ENCODE measurements at regions not wholly inside any gene's neighbourhood (a gene's known extent, or its start where the extent isn't known, plus 50 kb on each side); places are given as distances from the start of the nearest gene placed in this dataset.

GRCh38 chr20:58011947-58012610, 216.4 kb downstream of the ANKRD60 start:
- DNase-seq (ENCODE audit: missing footprints) = no peak
- ATAC-seq = no peak
- intact Hi-C loops (cut with DNase I) = no loop called here

DNA sequence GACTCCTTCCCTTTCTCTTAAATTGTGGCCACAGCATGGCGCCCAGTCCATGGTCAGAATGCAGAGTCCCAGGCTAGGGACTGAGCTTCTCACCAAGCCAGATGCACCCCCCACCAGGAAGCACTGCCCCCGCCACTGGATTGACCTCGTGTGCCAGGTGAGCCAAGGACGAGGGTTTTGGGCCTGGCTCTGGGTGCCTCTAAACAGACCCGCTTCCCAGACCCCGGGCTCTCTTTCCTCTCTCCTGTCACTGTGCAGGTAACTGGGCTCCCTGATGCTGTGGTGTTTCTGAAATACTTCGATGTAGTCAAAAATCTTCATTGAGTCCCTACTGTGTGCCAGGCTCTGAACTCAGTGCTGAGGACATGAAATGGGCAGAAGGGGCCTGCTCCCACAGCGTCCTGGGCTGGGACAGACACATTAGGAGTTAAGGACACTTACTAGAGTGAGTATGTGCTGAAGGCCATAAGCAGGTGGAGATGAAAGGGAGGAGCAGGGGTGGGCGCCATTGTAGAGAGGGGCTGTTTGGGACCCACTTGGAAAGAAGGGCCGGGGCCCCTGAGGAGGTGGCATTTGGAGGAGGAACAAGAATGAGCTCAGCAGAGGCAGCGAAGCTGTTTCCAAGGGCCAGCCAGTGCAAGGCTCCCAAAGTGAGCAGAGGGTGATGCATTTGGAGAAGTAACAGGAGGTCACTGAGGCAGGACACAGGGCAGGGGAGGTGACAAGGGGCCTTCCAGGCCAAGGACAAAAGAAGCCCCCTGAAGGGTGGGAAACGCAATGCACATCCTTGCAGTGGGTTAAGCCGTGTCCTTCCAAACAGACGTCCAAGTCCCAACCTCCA, 217.1 kb downstream of the ANKRD60 start:
- ATAC-seq (no peak), DNase-seq (ENCODE audit: missing footprints) (no peak)
- intact Hi-C loops (cut with DNase I) = no loop called here

DNA sequence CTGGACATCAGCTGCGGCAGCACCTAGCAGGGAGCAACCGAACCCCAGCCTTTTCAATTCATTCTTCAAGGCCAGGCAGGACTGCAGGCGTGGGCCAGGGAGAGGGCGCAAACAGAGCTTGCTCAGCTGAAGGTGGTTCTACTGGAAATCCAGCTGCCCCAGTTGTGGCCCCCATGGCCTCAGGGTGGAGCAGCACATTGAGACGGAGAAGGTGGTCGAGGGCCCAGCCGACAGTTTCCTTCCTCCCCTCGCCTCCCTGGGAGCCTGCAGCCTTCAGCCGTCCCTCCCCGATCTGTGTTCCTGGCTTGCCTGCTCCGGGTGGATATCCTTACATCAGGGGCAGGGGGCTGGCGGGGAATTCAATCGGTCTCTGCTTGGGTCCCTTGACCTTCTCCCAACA, 217.8 kb downstream of the ANKRD60 start:
- ATAC-seq (no peak), DNase-seq (ENCODE audit: missing footprints) (no peak)

DNA sequence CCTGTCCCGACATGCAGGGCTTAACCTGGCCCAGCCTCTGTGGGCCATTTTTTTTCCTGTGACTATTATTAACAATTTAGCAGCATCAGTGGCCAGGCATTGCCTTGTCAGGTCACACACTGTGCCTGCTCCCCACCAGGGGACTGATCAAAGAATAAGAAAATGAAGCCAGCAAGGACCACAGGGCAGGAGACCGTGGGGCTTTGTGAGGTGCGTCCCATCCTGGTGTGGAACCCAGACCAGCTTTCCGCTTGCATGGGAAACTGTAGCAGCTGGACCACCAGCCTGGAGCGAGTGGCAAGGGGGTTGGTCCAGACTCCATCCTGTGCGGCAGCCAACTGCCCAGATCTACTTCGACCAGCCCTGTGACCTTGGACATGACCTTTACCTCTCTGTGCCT, 218.3 kb downstream of the ANKRD60 start:
- DNase-seq (ENCODE audit: missing footprints) (no peak), ATAC-seq (no peak)
- intact Hi-C loops (cut with DNase I) = no loop called here

More for the DNA sequence above, 217.8 kb downstream of the ANKRD60 start:
- intact Hi-C loops (cut with DNase I) = no loop called here

GRCh38 chr20:58008866-58009265, 219.6 kb downstream of the ANKRD60 start:
- intact Hi-C loops (cut with DNase I) = no loop called here
- no peak for DNase-seq (ENCODE audit: missing footprints)
- no peak for ATAC-seq

GRCh38 chr20:58008413-58008812, 220.0 kb downstream of the ANKRD60 start:
- ATAC-seq (no peak), DNase-seq (ENCODE audit: missing footprints) (no peak)
- intact Hi-C loops (cut with DNase I) = no loop called here

GRCh38 chr20:58007947-58008346, 220.5 kb downstream of the ANKRD60 start:
- intact Hi-C loops (cut with DNase I) = no loop called here
- DNase-seq (ENCODE audit: missing footprints) = no peak
- ATAC-seq = no peak

- DNase-seq (ENCODE audit: missing footprints) (no peak), ATAC-seq (no peak)
- intact Hi-C loops (cut with DNase I) = no loop called here
Measured at GRCh38 chr20:58006346-58007316, 221.8 kb downstream of the ANKRD60 start.

DNA sequence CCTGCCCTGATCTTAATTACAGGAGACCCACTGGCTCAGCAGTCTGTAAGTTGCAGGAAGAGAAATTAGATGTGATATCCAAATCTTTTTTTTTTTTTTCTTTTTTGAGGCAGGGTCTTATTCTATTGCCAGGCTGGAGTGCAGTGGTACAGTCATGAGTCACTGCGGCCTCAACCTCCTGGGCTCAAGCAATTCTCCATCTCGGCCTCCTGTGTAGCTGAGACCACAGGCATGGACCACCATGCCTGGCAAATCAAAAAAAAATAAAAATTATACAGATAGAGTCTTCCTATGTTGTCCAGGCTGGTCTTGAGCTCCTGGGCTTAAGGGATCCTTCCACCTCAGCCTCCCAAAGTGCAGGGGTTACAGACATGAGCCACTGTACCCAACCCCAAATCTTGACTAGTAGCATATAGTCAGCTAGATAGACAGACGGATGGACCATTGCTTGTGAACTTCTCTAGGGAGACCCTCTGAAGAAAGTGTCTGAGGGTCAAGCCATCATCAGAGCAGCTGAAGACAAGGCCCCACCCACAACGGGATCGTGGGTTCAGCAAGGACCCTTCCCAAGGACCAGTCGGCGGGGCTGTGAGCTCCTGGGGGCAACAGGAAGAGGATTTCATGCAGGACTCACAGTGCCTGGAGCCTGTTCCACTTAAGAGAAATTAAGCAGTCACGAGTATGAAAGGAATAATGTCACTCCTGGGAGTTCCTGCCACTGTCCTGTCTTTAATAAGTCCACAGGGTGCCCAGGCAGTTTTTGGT, 222.7 kb downstream of the ANKRD60 start:
- no peak for ATAC-seq
- intact Hi-C loops (cut with DNase I) = no loop called here
- no peak for DNase-seq (ENCODE audit: missing footprints)

- ATAC-seq = no peak
- intact Hi-C loops (cut with DNase I) = no loop called here
- DNase-seq (ENCODE audit: missing footprints) = no peak
Measured at GRCh38 chr20:58004900-58005299, 223.6 kb downstream of the ANKRD60 start.

DNA sequence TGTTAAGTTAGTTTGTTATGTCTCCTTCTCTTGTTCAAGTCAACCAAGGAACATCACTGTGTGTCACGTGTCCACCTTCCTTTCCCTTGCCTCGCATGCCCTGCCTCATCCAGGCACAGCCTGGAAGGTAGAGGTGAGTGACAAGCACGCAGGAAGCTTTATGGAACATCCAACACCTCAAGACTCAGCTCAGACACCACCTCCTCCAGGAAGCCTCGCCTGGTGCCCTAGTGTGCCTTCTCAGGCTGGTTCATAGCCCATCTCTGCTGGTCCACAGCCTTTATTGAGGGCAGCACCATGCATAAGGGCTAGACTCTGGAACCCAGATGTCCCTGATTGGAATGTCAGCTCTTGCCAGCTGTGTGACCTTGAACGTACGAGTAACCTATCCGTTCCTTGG, 224.3 kb downstream of the ANKRD60 start:
- intact Hi-C loops (cut with DNase I) = no loop called here
- DNase-seq (ENCODE audit: missing footprints) (no peak), ATAC-seq (no peak)

GRCh38 chr20:58003525-58003924, 224.9 kb downstream of the ANKRD60 start:
- ATAC-seq (no peak), DNase-seq (ENCODE audit: missing footprints) (no peak)
- intact Hi-C loops (cut with DNase I) = no loop called here

- ATAC-seq (no peak), DNase-seq (ENCODE audit: missing footprints) (no peak)
- intact Hi-C loops (cut with DNase I) = no loop called here
Measured at GRCh38 chr20:58002901-58003300, 225.6 kb downstream of the ANKRD60 start.

DNA sequence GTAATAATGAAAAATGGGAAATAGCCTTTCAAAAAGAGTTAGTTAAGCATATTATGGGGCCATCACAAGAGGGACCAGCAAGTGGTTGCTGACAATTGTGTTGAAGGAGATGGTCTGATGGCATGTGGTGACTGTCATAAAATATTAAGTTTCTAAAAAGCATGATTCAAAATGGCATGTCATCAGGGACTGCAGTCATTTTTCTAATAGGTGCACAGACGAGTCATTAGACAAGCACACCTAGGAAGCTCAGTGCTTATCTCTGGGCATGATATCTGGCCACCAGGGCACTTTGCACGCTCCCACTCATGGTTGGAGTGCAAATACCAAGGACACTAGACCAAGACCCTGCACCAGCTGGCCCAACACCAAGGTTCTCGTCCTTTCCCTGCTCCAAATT, 226.5 kb downstream of the ANKRD60 start:
- no peak for DNase-seq (ENCODE audit: missing footprints)
- ATAC-seq = no peak
- intact Hi-C loops (cut with DNase I) = no loop called here

- intact Hi-C loops (cut with DNase I) = no loop called here
- DNase-seq (ENCODE audit: missing footprints) (no peak), ATAC-seq (peak; percentile 68)
Measured at GRCh38 chr20:58001381-58001780, 227.1 kb downstream of the ANKRD60 start.

- no peak for ATAC-seq
- intact Hi-C loops (cut with DNase I) = no loop called here
Measured at GRCh38 chr20:58000861-58001260, 227.6 kb downstream of the ANKRD60 start.

DNA sequence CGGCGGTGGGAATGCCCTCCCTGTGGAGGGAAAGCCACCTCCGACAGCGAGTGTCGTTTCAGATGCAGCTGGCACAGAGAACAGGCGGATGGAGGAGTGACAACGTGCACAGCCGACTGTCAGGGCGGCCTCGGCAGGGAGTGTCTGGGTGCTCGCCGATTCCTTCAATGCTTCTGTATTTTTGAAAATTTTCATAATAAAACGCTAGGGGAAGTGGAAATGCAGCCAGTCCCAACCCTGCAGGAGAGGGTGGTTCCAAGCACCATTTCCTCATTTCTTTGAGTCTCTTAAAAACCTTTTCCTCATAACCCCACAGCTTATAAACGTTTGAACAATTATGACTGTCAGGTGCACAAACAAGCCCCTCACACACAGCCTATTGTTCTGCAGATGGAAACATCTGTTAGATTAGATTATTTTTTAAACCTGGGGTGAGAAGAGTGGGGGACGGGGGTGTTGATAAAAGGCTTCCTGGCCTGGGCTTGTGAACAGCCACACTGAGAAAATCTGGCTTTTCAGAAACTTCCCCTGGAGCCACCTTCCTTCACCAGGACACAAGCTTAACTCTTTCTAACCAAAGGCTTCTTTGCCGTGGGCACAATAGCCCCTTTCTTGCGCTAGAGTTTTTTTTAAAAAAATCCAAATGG, 228.9 kb downstream of the ANKRD60 start:
- ATAC-seq (peak; percentile 55), DNase-seq (ENCODE audit: missing footprints) (no peak)
- intact Hi-C loops (cut with DNase I) = no loop called here

More at GRCh38 chr20:58000861-58001260, 227.6 kb downstream of the ANKRD60 start:
- DNase-seq (ENCODE audit: missing footprints) = no peak

GRCh38 chr20:57998981-57999464, 229.4 kb downstream of the ANKRD60 start:
- DNase-seq (ENCODE audit: missing footprints) (no peak), ATAC-seq (no peak)
- intact Hi-C loops (cut with DNase I) = no loop called here
